SKM-1 (cell line): ENCODE measurements at regions not wholly inside any gene's neighbourhood (a gene's known extent, or its start where the extent isn't known, plus 50 kb on each side); places are given as distances from the start of the nearest gene placed in this dataset.

Experiments used
- DNase-seq: peaks from one replicate; lab custom pipeline; 2025; ENCODE audit not compliant: unreplicated experiment; lab: John Stamatoyannopoulos, UW

GRCh38 chr3:67733269-67733950, 79.0 kb upstream of the SUCLG2 start:
- DNase-seq: no peak

- no peak for DNase-seq
These were observed 70.0 kb upstream of the SUCLG2 start for GRCh38 chr3:67724434-67724833.

GRCh38 chr3:67723863-67724262, 69.5 kb upstream of the SUCLG2 start:
- no peak for DNase-seq

- no peak for DNase-seq
These were observed 64.9 kb upstream of the SUCLG2 start for GRCh38 chr3:67719333-67719732.

GRCh38 chr3:67715971-67716370, 61.6 kb upstream of the SUCLG2 start:
- no peak for DNase-seq

GRCh38 chr3:67713764-67714469, 59.5 kb upstream of the SUCLG2 start:
- DNase-seq: peak; percentile 2

- peak; percentile 57 for DNase-seq
These were observed 57.8 kb upstream of the SUCLG2 start for GRCh38 chr3:67712259-67712658.

- DNase-seq: no peak
These were observed 56.0 kb upstream of the SUCLG2 start for GRCh38 chr3:67710396-67710795.

- no peak for DNase-seq
These were observed 52.5 kb upstream of the SUCLG2 start for GRCh38 chr3:67706934-67707333.

- DNase-seq: no peak
These were observed 49.9 kb upstream of the SUCLG2 start for GRCh38 chr3:67704322-67704721.
